ENCODE measurements at regions not wholly inside any gene's neighbourhood (a gene's known extent, or its start where the extent isn't known, plus 50 kb on each side); places are given as distances from the start of the nearest gene placed in this dataset.
"Not testable (repeated sequence)": the region's sequence is repeated elsewhere in the genome, so short reads cannot be mapped to it uniquely, and the experiment has no call there.

DNA sequence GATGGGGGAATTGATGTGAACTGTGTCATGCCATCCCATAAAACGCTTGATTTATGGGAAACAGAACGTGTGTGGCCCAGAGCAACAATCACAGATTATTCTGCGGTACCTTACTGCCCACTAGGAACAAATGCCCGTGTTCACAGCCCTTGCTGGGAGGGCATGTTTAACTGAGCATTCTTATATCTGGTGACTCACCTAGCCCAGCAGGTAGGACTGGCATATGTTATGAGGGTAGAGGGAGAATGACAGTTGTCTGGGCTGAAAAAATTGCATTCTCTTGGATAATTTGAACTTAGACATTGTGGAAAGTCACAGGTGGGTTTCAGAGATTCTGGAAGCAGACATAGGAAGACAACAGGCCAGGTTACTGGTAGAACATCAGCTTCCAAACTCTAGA is 460.6 kb downstream of the DMRT2 start:
- ATAC-seq (ENCODE audit: poor library complexity), result no peak
- no peak for DNase-seq
- intact Hi-C loops (cut with DNase I), result no loop called here

DNA sequence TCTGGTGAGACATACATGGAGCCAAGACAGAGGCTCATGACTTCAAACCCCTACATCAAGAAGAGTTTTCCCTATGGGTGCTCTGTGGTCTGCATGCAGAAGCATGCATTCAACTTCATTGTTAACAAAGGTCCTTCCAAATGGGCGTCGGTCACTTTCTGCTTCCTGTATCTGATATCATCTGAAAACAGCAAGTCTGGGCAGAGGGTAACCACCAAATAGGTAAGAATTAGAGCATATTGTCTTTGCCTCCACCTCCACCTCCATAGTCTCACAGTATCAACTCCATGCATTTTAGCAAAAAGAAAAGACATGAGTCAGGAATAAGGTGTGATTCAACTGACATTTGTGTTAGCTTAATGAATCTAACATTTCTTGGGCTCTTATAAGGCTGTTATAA is 462.9 kb downstream of the DMRT2 start:
- DNase-seq, result no peak
- intact Hi-C loops (cut with DNase I), result no loop called here
- no peak for ATAC-seq (ENCODE audit: poor library complexity)

DNA sequence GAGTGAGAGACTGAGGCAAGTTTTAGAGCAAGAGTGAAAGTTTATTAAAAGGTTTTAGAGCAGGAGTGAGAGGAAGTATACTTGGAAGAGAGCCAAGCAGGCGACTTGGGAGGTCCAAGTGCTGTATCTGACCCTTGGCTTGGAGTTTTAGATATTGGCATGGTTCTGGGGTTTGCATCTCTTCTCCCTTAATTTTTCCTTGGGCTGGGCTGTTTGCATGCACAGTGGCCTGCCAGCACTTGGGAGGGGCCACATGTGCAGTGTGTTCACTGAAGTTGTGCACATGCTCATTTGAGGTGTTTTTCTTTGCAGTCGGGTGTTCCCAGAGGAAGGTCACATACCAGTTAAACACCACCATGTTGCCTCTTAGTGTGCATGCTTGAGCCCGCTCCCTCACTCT is 464.1 kb downstream of the DMRT2 start:
- intact Hi-C loops (cut with DNase I), result no loop called here
- ATAC-seq (ENCODE audit: poor library complexity), result no peak
- DNase-seq, result no peak

DNA sequence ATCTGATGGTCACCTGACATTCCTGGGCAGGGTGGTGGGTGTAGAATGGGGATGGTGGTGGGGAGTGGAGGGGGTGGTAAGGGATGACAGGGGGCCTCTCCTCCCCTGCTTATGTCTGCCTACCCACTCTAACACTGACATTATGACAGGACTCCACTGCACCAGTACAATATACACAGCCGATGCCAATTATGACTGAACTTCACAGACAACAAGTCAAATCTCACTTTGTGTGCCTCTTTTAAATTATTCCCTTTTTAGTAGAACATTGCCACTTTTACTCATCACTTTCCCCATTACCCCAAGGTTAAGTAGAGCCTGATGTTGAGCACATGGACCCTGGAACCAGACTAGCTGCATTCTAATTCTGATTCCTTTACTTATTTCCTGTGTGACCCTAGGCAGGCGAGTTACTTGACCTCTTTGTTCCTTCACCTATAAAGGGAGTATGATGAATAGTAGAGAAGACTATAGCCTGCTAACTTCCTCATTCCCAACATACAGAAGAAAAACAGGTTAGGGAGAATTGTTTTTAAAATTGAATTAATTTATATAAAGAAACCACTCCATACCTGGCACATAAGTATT is 464.7 kb downstream of the DMRT2 start:
- no peak for ATAC-seq (ENCODE audit: poor library complexity)
- DNase-seq, result no peak
- intact Hi-C loops (cut with DNase I), result no loop called here

DNA sequence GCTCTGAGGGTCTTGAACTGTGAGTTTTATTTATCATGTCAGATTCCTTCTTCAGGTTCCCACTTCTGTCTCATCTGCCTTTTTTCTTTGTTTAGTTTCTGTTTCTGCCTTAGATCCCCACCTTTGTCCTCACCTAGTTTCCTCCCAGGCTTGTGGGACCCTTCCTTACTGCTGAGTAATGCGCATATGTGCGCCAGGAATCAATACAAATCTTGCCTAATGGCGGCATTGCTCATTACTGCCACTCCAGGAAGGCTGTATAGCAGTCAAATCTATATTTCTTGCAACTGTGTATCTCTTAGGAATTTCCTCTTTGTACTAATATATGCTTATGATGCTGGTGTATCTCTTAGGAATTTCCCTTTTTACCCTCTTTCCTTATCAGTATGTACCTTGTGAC is 465.4 kb downstream of the DMRT2 start:
- ATAC-seq (ENCODE audit: poor library complexity) (no peak), DNase-seq (no peak)
- intact Hi-C loops (cut with DNase I), result no loop called here

DNA sequence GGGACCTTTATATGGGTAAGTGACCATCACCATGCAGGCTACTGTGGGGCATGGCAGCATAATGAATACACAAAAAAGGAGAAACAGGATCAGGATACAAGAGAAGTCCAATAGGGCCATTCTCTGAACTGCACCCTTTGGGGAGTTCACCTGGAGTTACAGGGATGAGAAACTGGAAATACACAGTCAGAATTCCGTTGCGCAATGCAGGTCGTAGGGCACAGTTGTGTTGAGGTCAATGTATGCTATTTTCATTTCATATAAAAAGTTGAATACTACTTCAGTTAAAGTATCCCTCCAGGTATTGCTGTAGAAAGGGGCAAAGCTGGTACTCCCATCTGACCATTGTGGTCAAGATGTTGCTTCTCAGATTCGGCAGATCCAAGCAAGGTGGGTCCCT is 471.4 kb downstream of the DMRT2 start:
- DNase-seq (no peak), ATAC-seq (ENCODE audit: poor library complexity) (no peak)
- intact Hi-C loops (cut with DNase I), result no loop called here

DNA sequence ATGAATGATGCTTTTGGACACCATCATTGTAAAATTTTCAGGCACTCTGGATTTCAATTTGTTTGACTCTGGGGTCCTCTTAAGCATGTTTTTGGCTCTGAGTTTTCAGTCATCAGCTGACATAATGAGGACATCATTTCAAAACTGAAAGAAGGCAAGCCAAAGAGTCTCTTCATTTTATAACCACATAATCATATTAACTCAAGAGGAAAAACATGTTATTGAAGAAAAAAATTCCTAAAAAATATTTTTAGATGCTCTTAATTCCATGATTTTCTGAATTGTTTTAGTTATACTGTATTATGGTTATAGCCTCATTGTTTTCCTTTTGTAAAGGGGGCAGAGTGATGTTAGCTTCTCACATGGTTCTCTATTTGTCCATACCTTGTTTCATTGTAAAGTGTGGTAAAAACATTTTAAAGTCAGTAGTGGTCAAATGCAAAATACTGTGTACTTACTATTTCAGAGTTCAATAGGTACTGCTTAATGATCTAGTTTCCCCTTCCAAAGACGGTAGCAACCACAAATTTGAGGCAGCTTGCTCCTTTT is 472.1 kb downstream of the DMRT2 start:
- DNase-seq (no peak), ATAC-seq (ENCODE audit: poor library complexity) (no peak)
- intact Hi-C loops (cut with DNase I), result no loop called here

DNA sequence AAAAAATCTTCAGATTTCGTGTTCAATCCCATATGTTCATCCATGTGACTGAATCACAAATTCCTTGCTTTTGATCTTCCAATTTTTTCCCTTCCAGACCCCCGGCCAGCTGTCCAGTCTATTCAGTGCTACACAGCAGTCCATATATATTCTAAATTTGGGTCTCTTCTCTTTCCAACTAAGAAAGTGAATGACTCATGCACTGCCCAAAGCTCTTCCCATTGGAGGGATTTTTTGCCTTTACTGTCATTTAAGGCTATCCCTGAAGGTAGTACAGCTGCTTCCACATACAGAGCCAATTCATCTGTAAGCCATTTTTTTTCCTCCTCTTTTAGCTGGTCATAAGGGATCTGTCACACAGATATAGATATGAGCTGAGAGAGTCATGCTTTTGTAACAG is 478.3 kb downstream of the DMRT2 start:
- ATAC-seq (ENCODE audit: poor library complexity) (no peak), DNase-seq (no peak)
- intact Hi-C loops (cut with DNase I), result no loop called here

DNA sequence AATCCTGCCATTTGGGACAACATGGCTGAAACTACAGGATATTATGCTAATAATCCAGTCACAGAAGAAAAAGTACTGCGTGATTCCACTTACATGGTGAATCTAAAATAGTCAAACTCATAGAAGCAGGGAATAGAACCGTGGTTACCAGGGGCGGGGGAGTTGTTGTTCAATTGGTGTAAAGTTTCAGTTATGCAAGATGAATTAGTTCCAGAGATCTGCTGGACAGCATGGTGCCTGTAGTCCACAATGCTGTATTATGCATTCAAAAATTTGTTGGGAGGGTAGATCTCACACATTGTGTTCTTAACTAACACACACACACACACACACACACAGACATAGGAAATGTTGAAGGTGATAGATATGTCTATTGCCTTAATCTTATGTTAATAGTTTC is 480.5 kb downstream of the DMRT2 start:
- intact Hi-C loops (cut with DNase I), result no loop called here
- ATAC-seq (ENCODE audit: poor library complexity) (no peak), DNase-seq (no peak)

DNA sequence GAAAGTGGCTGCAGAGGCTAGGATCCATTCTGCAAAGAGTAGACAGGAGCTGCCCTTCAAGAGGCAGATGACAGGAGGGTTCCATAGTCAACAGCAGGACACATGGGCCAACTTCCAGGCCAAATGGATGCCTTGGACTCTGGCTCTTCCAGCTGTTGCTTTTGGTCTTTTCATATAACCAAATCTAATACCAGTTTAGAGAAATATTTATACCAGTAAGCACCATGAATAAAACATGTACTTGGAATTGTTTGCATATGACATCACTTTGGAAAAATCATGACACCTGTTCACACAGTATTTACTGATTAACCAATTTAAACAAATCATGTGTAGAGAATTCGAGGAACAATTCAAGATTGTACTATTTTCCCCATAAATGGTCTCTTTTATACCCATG is 481.3 kb downstream of the DMRT2 start:
- intact Hi-C loops (cut with DNase I), result no loop called here
- DNase-seq, result no peak
- ATAC-seq (ENCODE audit: poor library complexity), result no peak

DNA sequence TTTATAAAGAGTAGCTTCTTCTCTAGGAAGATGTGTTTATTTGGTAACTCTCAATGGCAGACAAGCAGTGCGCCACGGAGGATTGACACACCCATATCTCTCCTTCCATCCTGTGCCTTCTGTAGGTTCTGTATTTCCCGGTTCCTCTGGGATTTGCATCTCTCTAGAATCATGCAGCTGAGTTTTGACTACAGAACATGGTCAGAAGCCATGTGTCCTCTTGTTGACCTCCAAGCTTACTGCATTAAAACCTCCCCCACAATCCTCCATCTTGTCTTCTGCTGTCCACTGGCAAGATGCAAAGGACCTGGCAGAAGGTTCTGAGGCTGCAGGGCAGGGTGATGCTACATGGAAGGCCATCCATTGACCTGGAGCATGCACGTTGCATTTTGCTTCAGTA is 482.0 kb downstream of the DMRT2 start:
- no peak for ATAC-seq (ENCODE audit: poor library complexity)
- intact Hi-C loops (cut with DNase I), result no loop called here
- no peak for DNase-seq

DNA sequence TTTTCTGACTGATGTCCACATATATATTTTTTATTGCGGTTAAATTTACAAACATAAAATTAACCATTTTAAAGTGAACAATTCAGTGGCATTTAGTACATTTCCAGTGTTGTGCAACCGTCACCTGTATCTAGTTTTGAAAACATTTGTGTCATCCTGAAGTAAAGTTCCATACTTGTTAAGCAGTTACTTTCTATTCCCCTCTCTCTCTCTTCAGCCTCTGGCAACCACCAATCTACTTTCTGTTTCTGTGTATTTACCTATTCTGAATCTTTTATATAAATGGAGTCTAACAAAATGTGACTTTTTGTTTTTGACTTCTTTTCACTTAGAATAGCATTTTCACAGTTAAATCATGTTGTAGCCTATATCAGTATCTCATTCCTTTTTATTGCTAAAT is 480.1 kb upstream of the SMARCA2 start:
- intact Hi-C loops (cut with DNase I), result no loop called here
- DNase-seq (no peak), ATAC-seq (ENCODE audit: poor library complexity) (no peak)

DNA sequence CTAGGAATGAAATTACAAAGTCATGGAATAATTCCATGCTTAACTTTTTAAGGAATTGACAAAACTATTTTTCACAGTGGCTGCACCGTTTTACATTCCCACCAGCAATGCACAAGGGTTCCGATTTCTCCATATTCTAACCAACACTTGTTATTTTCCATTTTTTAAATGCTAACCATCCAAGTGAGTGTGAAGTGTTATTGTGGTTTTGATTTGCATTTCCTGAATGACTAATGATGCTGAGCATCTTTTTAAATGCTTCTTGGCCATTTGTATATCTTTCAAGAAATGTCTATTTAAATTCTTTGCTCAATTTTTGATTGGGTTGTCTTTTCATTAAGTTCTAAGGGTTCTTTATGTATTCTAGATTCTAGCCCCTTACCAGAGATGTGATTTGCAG is 479.5 kb upstream of the SMARCA2 start:
- intact Hi-C loops (cut with DNase I), result no loop called here
- ATAC-seq (ENCODE audit: poor library complexity), result no peak
- no peak for DNase-seq

DNA sequence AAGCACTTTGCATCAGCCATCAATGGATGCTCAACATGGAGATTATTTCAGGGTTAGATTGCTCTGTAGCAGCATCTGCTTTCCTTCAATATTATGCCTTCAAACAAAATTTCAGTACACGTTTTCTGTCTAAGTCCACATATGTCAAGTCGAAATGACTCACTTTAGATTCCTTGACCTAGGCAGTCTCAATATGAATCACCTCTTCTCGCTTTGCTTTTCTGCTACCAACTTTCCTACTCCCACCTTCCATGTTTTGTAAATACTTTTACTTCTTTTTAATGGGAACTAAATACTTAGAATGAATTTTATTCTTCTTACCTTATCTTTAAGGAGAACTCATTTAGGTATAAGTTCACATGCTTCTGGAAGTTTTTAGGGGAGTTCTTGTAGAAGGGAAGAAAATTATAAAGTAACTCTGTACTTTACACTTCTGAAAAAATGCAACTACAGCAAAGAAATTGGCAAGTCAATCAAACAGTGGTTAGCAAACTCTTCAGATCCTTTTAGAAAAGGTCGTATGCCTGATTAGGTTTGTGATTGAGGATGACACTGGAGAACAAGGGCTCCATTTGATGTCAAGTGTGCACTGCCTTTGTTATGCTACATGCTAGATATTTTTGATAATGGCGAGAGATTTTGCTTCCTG is 478.5 kb upstream of the SMARCA2 start:
- ATAC-seq (ENCODE audit: poor library complexity), result no peak
- no peak for DNase-seq
- intact Hi-C loops (cut with DNase I), result no loop called here

DNA sequence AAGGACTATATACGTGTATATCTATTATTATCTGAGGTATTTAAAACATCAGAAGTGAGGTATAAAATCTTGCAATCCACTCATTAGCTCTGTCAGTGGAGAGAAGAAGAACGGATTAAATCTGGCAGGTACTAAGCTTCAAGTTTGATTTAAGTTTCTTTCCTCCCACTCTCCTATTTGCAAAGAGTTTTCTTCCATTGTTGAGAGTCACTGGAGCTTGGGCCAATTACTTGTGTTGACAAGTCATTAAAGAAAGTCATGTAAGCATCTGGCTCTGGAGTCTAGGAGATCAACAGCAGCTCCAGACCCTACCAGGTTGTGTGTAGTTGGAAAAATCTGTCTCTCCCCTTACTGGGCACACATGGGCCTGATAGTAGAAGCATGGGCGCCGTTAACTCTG is 476.8 kb upstream of the SMARCA2 start:
- intact Hi-C loops (cut with DNase I), result no loop called here
- no peak for ATAC-seq (ENCODE audit: poor library complexity)

DNA sequence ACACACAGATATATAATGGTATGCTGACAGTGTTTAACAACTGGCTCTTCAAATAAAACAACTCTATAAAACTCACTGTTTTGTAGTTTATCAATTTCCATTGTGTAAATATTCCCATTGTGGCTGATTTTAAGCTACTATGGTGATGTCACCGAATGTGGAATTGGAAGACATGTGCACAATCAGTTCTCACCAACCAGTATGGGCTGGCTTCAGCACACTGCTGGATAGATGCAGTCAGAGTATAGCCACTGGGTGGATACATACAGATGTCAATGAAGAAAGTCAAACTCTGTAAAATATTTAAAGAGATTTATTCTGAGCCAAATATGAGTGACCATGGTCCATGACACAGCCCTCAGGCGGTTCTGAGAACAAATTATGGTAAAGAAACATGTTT is 475.9 kb upstream of the SMARCA2 start:
- no peak for ATAC-seq (ENCODE audit: poor library complexity)
- intact Hi-C loops (cut with DNase I), result no loop called here
- no peak for DNase-seq

More for the DNA sequence above, 476.8 kb upstream of the SMARCA2 start:
- DNase-seq, result no peak

DNA sequence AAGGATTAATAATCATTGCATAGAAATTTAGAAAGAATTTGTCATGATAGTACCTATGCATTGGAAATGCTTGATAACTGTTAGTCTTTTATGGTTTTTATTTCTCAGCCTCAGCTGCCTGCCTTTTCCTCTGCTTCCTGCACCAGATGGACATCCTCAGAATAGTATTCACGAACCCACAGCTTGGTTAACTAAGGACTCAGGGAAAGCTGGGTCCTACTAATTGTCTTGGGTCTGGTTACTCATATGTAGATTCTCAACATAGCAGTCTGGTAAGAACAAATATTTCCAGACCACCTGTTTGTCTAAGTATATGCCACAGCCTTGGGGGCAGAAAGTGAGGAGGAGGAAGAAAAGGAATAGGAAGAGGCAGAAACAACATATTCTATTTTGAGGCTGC is 464.5 kb upstream of the SMARCA2 start:
- intact Hi-C loops (cut with DNase I), result no loop called here
- ATAC-seq (ENCODE audit: poor library complexity) (no peak), DNase-seq (no peak)

DNA sequence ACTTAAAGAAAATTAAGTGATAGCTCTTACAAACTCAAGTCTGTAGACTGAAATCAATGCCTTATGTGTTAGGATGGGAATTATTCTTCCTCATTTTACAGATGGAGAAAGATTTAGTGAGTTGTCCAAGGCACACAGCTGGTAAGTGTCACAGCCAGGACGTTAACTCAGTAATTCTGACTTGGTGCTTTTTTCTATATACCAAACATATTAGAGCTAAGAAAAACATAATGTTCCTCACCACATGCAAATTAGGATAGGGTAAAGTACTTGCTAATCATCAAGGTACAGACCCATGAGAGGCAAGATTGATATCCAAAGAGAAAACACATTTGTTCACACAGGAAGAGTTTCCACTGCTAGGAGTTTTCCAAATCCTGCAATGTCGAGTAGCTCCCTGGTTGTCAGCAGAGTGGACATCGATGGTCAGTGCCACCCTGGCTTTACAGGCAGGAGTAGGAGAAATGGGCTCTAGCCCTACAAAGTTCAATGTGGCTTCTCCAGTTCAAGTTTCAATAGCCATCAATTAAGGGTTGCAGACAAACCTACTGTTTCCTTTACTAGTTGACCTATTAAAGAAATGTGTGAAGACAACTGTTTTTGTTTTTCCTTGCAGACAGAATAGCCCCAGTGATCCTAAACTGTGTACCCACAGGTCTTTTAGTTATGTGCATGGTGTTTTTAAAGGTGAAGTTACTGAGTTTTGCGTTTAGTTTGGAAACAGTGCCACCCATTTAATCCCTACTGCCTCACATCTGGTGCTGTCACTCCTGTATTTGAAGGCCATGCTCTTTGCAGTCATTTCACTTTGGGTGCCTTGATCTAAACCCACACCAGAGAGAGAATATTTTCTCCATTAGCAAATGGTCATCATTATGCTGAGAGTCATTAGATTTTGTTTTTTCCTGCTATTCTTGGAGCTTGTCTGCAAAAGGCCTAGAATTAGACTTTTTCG is 460.8 kb upstream of the SMARCA2 start:
- DNase-seq (no peak), ATAC-seq (ENCODE audit: poor library complexity) (no peak)
- intact Hi-C loops (cut with DNase I), result no loop called here

DNA sequence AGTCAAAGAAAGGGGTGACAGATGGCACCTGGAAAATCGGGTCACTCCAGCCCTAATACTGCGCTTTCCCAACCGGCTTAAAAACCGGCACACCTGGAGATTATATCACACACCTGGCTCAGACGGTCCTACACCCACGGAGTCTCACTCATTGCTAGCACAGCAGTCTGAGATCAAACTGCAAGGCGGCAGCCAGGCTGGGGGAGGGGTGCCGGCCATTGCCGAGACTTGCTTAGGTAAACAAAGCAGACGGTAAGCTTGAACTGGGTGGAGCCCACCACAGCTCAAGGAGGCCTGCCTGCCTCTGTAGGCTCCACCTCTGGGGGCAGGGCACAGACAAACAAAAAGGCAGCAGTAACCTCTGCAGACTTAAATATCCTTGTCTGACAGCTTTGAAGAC is 456.5 kb upstream of the SMARCA2 start:
- intact Hi-C loops (cut with DNase I); ATAC-seq (ENCODE audit: poor library complexity); DNase-seq: not testable (repeated sequence)

DNA sequence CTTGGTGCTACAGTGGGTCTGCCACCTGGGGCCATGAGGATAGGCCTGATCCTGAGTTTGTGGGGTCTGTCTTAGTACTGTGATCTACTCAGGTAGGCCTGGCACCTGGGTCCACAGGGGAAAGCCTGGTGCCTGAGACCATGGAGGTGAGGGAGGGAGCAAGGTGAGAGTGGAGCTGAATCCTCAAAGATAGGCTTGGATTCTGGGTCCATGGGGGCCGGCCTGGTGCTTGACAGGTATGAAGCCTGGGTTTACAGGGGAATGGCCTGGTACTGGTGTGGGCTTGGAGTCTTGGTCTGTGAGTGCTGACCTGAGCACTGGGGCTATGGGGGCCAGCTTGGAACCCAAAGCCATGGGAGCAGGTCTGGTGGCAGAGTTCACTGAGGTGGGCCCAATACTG is 439.2 kb upstream of the SMARCA2 start:
- intact Hi-C loops (cut with DNase I), result no loop called here
- ATAC-seq (ENCODE audit: poor library complexity) (no peak), DNase-seq (no peak)
